HepG2 (cell line): ENCODE measurements at regions not wholly inside any gene's neighbourhood (a gene's known extent, or its start where the extent isn't known, plus 50 kb on each side); places are given as distances from the start of the nearest gene placed in this dataset.
A peak's percentile ranks its signal among the peaks of the same experiment; 100 is the strongest.

Experiments
- CHD4 ChIP-seq: fragments of 200-600 bp; sonication (generic); IDR thresholded peaks from 2 replicates; pipeline ENCODE4 v1.7.0; 2017; ENCODE audit warnings: mild to moderate bottlenecking, low read length, borderline replicate concordance
- MEF2D ChIP-seq: sonication (generic); formaldehyde crosslinking; IDR thresholded peaks from 2 replicates; pipeline ENCODE4 v1.5.1; 2020; ENCODE audit warnings: mild to moderate bottlenecking, missing genetic modification reagents
- NR2C2 ChIP-seq: sonication (generic); formaldehyde crosslinking; IDR thresholded peaks from 2 replicates; pipeline ENCODE4 v1.4.0; 2020; ENCODE audit warnings: missing genetic modification reagents, mild to moderate bottlenecking, moderate library complexity, borderline replicate concordance
- PPARG ChIP-seq: conservative IDR thresholded peaks from 2 replicates; pipeline ENCODE4 v1.6.1; 2016; ENCODE audit warnings: missing biosample characterization, missing genetic modification reagents
- RXRA ChIP-seq: sonication (generic); formaldehyde crosslinking; IDR thresholded peaks from 2 replicates; pipeline ENCODE4 v1.5.1; 2020; ENCODE audit warnings: missing genetic modification reagents
- ZNF24 ChIP-seq: fragments of 450-650 bp; IDR thresholded peaks from 2 replicates; pipeline ENCODE4 v1.6.1; 2017; ENCODE audit warnings: antibody characterized with exemption, mild to moderate bottlenecking
- TF ChIP-seq, protein P1 (sequence below): sonication (generic); formaldehyde crosslinking; IDR thresholded peaks from 2 replicates; pipeline ENCODE4 v1.4.0; 2020; ENCODE audit warnings: missing genetic modification reagents
- TF ChIP-seq, protein P2 (sequence below): sonication (generic); formaldehyde crosslinking; IDR thresholded peaks from 2 replicates; pipeline ENCODE4 v1.8.1; 2023; ENCODE audit warnings: missing genetic modification reagents, mild to moderate bottlenecking, borderline replicate concordance
- TF ChIP-seq, protein P3 (sequence below): sonication (generic); formaldehyde crosslinking; IDR thresholded peaks from 2 replicates; pipeline ENCODE4 v1.4.0; 2020; ENCODE audit warnings: missing genetic modification reagents
- TF ChIP-seq, protein P4 (sequence below): IDR thresholded peaks from 2 replicates; pipeline ENCODE4 v1.6.1; 2018; ENCODE audit warnings: missing genetic modification reagents
- TF ChIP-seq, protein P5 (sequence below), 2 experiments: IDR thresholded peaks; 2 replicates each; pipeline ENCODE4 v1.6.1; 2011 to 2012; ENCODE audit warnings: low read length in 2 of 2, borderline replicate concordance in 1 of 2, low read depth in 1 of 2, mild to moderate bottlenecking in 1 of 2, moderate library complexity in 1 of 2
- TF ChIP-seq, protein P6 (sequence below): sonication (generic); formaldehyde crosslinking; IDR thresholded peaks from 2 replicates; pipeline ENCODE4 v1.8.1; 2023; ENCODE audit warnings: mild to moderate bottlenecking, inconsistent platforms, moderate library complexity, missing genetic modification reagents, borderline replicate concordance
- TF ChIP-seq, protein P7 (sequence below): sonication (generic); formaldehyde crosslinking; IDR thresholded peaks from 2 replicates; pipeline ENCODE4 v1.4.0; 2020; ENCODE audit warnings: low read depth, mild to moderate bottlenecking, missing genetic modification reagents

DNA sequence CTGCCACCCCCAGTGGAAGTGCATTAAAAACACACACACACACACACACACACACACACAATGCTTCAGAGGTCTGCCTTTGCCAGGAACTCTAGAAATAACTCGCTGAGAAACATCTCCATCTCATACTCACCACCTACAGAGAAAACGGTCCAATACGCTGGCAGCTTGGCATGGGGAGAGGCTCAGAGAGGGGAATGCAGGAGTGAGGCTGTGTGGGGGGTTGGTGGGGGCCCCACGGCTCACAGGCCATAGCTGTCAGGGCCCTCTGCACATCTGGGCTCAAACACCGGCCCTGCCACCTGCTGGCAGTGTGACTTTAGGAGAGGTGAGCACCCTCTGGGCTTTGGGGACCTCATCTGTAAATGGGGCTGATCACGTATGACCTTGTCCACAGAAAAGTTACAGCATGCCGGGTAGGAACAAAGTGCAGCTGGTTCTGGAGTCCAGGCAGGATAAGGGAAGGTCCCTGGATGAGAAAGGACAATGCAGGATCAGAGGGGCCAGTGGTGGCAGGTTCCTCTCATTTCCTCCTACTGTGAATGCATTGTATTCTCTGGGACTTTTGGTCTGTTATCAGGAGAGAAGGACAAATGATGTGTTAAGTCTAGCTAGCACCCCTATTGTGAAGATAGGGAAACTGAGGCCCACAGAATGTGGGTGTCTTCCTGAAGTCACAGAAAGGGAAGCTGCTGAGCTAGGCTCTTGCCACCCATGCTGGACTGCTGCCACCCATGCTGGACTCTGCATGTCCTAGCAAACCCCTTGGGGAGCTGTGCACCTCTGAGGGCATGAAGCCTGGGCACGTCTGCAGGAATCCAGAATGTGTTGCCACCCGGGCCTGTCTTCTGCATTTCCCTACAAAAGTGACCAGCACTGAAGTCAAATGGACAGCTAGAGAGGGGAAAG, 404.6 kb downstream of the RPS24 start (continued):
- TF ChIP-seq, protein P1, sequence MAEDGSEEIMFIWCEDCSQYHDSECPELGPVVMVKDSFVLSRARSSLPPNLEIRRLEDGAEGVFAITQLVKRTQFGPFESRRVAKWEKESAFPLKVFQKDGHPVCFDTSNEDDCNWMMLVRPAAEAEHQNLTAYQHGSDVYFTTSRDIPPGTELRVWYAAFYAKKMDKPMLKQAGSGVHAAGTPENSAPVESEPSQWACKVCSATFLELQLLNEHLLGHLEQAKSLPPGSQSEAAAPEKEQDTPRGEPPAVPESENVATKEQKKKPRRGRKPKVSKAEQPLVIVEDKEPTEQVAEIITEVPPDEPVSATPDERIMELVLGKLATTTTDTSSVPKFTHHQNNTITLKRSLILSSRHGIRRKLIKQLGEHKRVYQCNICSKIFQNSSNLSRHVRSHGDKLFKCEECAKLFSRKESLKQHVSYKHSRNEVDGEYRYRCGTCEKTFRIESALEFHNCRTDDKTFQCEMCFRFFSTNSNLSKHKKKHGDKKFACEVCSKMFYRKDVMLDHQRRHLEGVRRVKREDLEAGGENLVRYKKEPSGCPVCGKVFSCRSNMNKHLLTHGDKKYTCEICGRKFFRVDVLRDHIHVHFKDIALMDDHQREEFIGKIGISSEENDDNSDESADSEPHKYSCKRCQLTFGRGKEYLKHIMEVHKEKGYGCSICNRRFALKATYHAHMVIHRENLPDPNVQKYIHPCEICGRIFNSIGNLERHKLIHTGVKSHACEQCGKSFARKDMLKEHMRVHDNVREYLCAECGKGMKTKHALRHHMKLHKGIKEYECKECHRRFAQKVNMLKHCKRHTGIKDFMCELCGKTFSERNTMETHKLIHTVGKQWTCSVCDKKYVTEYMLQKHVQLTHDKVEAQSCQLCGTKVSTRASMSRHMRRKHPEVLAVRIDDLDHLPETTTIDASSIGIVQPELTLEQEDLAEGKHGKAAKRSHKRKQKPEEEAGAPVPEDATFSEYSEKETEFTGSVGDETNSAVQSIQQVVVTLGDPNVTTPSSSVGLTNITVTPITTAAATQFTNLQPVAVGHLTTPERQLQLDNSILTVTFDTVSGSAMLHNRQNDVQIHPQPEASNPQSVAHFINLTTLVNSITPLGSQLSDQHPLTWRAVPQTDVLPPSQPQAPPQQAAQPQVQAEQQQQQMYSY (CRISPR knock-in tag) = no peak
- peak; percentile 53; the same call in 1 of the 2 replicates for TF ChIP-seq RXRA
- 0 out of 2 replicates have a peak, but pooled peaks have one; percentile 2 for TF ChIP-seq NR2C2
- TF ChIP-seq, protein P2, sequence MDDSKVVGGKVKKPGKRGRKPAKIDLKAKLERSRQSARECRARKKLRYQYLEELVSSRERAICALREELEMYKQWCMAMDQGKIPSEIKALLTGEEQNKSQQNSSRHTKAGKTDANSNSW = no peak
- TF ChIP-seq ZNF24 = no peak
- TF ChIP-seq, protein P3, sequence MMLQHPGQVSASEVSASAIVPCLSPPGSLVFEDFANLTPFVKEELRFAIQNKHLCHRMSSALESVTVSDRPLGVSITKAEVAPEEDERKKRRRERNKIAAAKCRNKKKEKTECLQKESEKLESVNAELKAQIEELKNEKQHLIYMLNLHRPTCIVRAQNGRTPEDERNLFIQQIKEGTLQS (CRISPR knock-in tag) = no peak
- peak; percentile 70 for TF ChIP-seq PPARG (CRISPR knock-in tag)
- TF ChIP-seq, protein P4, sequence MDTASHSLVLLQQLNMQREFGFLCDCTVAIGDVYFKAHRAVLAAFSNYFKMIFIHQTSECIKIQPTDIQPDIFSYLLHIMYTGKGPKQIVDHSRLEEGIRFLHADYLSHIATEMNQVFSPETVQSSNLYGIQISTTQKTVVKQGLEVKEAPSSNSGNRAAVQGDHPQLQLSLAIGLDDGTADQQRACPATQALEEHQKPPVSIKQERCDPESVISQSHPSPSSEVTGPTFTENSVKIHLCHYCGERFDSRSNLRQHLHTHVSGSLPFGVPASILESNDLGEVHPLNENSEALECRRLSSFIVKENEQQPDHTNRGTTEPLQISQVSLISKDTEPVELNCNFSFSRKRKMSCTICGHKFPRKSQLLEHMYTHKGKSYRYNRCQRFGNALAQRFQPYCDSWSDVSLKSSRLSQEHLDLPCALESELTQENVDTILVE (CRISPR knock-in tag) = no peak
- TF ChIP-seq, protein P5, sequence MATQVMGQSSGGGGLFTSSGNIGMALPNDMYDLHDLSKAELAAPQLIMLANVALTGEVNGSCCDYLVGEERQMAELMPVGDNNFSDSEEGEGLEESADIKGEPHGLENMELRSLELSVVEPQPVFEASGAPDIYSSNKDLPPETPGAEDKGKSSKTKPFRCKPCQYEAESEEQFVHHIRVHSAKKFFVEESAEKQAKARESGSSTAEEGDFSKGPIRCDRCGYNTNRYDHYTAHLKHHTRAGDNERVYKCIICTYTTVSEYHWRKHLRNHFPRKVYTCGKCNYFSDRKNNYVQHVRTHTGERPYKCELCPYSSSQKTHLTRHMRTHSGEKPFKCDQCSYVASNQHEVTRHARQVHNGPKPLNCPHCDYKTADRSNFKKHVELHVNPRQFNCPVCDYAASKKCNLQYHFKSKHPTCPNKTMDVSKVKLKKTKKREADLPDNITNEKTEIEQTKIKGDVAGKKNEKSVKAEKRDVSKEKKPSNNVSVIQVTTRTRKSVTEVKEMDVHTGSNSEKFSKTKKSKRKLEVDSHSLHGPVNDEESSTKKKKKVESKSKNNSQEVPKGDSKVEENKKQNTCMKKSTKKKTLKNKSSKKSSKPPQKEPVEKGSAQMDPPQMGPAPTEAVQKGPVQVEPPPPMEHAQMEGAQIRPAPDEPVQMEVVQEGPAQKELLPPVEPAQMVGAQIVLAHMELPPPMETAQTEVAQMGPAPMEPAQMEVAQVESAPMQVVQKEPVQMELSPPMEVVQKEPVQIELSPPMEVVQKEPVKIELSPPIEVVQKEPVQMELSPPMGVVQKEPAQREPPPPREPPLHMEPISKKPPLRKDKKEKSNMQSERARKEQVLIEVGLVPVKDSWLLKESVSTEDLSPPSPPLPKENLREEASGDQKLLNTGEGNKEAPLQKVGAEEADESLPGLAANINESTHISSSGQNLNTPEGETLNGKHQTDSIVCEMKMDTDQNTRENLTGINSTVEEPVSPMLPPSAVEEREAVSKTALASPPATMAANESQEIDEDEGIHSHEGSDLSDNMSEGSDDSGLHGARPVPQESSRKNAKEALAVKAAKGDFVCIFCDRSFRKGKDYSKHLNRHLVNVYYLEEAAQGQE (IDR thresholded peaks at IDR 0.05; ENCODE audit: borderline replicate concordance in 1 of 2, low read depth in 1 of 2, low read length in 2 of 2) = no peak
- TF ChIP-seq, protein P6, sequence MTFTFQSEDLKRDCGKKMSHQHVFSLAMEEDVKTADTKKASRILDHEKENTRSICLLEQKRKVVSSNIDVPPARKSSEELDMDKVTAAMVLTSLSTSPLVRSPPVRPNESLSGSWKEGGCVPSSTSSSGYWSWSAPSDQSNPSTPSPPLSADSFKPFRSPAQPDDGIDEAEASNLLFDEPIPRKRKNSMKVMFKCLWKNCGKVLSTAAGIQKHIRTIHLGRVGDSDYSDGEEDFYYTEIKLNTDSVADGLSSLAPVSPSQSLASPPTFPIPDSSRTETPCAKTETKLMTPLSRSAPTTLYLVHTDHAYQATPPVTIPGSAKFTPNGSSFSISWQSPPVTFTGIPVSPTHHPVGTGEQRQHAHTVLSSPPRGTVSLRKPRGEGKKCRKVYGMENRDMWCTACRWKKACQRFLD = no peak
- TF ChIP-seq MEF2D (CRISPR knock-in tag) = peak; percentile 56; the same call in 1 of the 2 replicates
- TF ChIP-seq CHD4 = no peak
- TF ChIP-seq, protein P7, sequence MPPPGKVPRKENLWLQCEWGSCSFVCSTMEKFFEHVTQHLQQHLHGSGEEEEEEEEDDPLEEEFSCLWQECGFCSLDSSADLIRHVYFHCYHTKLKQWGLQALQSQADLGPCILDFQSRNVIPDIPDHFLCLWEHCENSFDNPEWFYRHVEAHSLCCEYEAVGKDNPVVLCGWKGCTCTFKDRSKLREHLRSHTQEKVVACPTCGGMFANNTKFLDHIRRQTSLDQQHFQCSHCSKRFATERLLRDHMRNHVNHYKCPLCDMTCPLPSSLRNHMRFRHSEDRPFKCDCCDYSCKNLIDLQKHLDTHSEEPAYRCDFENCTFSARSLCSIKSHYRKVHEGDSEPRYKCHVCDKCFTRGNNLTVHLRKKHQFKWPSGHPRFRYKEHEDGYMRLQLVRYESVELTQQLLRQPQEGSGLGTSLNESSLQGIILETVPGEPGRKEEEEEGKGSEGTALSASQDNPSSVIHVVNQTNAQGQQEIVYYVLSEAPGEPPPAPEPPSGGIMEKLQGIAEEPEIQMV (CRISPR knock-in tag) = 0 out of 2 replicates have a peak, but pooled peaks have one; percentile 54
